ENCODE measurements at regions not wholly inside any gene's neighbourhood (a gene's known extent, or its start where the extent isn't known, plus 50 kb on each side); places are given as distances from the start of the nearest gene placed in this dataset.
"Not testable (repeated sequence)": the region's sequence is repeated elsewhere in the genome, so short reads cannot be mapped to it uniquely, and the experiment has no call there.

- DNase-seq = no peak
Measured at GRCh38 chr11:42337786-42338455, 878.5 kb upstream of the LRRC4C start.

- DNase-seq = no peak
Measured at GRCh38 chr11:42344204-42344792, 884.8 kb upstream of the LRRC4C start.

DNA sequence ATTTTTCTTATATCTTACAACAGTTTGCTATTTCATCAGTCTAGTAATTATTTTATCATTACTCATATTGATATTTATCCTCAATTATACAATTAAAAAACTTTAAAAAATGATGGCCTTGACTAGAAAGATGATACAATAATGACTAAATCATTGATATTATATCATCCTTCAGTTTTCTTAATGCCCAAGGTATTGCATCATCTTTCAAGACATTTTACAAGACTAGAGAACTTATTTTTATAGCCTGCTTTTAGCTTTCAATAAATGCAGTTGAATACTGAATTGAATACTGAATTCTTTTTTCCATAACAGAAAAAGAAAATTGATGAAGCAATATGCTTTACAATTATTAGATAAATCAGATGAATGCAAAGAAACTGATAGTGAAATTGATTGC lies 886.5 kb upstream of the LRRC4C start:
- no peak for DNase-seq

DNA sequence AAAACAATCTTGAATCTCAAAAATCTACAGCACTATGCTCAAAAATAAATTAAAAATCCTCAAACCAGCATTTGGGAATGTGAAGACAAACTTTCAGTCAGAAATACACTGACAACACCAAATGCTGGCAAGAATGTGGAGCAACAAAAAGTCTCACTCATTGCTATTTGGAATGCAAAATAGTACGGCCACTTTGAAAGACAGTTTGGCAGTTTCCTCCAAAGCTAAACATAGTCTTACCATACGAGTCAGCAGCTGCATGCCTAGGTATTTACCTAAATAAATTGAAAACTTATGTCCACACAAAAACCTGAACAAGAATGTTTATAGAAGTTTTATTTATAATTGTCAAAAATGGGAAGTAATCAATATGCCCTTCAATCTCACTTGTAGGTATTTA lies 904.2 kb upstream of the LRRC4C start:
- DNase-seq = no peak

- no peak for DNase-seq
Measured at GRCh38 chr11:42390116-42390515, 921.7 kb upstream of the API5 start.

- DNase-seq = no peak
Measured at GRCh38 chr11:42397483-42397882, 914.3 kb upstream of the API5 start.

DNA sequence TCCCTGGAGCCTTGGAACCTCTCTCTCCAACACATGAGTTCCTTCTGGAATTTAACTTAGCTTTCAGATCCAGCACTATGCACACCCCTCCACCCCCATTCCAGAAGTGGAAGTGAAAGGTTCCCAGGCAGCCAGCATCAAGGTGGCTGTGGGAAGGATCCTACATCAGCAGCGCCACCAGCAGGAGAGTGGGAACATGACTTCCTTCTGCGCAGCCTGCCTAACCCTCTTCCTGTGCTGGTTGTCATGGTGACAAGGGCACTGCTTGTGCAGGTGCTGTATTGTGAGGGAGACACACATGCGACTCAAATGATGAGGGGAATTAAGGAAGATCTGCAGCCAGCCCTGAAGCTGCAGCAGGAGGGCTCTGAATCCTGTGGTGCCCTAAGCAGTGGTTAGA lies 904.5 kb upstream of the API5 start:
- DNase-seq = no peak

DNA sequence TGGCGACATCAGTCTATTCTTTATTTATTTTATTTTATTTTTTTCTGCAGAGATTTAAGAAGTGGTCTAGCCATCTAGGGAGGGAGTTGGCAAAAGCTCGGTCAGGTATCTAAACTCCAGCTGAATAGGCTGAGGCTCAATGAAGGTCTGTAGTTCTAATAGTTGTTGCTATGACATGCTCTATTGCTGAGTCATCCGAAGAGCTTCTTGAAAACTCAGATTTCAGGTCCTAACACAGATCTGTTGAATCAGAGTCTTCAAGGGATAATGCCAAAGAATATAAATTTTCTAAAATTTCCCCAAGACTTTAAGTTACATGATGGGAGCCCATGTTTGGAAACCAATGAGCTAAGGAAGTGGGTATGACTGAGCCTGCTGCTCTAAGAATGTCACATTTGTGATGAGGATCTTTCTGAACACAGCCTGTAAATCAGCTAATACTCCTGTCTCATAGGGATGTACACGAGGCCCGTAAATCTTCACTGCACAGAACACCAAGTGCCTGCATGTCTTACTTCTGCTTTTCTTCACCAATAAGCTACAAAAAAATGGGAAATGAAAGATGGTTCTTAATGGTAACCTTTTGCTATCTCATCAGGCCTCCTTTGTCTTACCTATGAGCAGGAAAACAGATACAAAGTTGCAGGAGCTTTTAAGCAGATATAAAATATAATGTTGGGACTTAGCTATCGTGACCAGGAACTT lies 901.4 kb upstream of the API5 start:
- no peak for DNase-seq

GRCh38 chr11:42412590-42412989 lies 899.2 kb upstream of the API5 start:
- no peak for DNase-seq

DNA sequence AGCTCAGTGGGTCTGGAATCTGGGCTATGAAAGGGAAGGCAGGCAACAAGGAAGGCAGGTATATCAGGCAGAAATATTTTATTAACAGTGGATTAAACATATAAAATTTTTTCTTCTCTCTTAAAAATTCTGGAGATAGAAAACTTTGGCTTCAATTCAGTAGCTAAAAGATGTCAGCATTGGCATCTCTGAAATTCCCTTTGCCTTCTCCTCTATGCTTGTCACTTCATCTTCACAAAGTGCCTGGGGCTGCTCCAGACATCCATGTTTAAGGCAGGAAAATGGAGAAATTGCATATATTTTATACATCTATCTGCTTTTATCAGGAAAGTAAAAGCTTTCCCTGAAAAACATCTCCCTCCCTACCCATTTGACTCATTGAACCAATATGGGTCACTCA lies 894.1 kb upstream of the API5 start:
- DNase-seq = no peak

- no peak for DNase-seq
Measured at GRCh38 chr11:42422090-42422489, 889.7 kb upstream of the API5 start.

GRCh38 chr11:42434911-42435310 lies 876.9 kb upstream of the API5 start:
- not testable (repeated sequence) for DNase-seq

DNA sequence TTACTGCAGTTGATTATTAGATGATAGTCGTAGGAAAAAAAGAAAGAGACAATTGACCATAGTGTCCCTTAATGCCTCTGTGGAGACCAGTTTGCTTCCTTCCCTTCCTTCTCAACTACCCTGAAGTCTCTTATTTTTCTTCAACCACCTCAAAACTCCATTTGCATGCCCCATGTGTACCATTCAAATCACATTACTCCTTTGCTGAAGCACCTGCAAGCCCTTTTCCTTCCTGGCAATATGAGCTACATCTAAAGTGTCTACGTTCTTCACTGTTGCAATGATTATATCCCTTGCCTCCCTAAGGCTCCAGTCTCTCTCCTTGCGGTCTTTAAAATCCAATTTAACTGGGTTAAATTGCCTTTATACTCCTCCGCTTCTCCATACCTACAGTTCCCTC lies 867.4 kb upstream of the API5 start:
- DNase-seq = no peak

DNA sequence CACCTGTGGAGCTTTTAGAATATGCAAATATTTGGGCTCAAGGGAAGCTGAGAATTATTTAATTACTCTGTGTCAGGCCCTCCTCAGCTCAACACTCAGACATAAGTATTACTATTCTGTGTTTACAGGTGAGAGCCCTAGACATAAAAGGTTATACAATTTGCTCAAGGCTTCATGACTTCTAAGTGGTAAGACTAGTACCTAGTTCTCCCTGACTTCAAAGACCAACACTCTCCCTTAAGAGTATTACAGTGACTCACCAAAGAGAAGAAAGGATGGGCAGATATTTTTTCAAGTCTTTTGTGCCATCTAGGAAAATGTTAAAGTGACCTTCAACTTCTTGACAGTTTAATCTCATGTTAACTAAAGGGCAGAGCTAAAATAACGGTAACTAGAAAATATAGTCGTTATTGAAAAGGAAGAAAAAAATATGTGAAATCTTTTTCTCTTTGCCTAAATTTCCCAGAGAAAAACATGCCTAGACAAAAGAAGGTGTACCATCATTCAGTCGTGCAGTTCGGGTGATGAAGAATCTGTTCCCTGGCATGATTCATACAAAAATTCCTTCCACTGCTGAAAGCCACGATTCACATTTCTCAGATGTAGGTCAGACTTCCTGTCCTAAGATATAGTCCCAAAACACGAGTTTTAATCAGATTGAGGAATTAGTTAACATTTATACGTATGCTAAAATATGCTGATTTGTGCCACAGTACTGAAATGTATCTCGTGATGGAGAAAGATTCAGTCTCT lies 849.1 kb upstream of the API5 start:
- no peak for DNase-seq

DNA sequence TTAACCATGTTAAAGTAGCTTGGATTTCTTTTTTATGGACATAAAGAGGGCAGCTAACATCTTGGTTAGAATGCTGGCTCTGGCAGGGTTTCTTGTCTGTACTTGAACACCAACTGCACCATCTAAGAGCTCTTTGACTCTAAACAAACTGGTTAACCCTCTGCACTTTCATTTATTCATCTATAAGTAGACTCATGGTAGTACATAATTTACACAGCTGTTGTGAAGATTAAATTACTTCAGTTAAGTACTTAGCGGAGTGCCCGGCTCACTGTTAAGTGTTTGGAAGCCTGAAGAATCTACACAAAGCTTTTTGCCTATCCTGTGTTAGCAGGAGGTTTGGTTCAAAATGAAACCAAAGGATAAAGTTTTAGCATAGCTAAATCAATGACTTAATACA lies 846.2 kb upstream of the API5 start:
- no peak for DNase-seq

DNA sequence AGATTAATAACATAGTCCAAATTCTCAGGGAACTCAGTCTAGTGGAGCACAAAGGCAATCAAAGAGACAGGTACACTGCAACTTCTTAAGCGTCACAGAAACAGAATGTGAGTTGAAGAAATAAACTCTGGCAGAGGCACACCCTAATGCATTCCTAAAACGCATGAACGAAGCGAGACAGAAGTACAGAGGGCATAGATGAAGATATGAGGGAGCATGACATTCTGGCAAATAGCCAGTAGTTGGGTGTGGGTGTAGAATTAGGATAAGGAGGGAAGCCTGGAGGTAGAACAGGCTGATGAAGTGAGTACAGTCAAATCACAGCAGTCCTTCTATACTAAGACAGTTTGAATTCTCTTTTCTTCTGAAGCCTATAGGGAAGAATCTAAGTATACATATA lies 838.7 kb upstream of the API5 start:
- no peak for DNase-seq

- no peak for DNase-seq
Measured at GRCh38 chr11:42482822-42483221, 829.0 kb upstream of the API5 start.

DNA sequence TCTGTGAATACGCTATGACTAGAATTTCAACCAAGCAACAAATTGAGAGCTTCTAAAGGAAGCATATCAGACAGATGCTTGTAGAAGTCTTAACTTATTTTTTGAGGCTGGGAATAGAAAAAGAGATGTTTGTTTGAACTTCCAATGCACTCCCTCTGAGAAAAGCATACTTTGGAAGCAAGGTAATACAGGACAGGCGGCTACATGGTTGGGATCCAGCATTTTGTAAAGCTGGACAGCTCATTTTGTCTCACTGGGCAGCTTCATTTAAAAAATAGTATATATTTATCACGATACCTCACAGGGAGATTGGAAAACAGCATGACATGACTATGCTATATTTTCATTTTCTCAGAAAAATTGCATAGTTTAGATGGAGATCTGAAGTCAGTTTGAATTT lies 821.3 kb upstream of the API5 start:
- no peak for DNase-seq

- no peak for DNase-seq
Measured at GRCh38 chr11:42494459-42494858, 817.3 kb upstream of the API5 start.

GRCh38 chr11:42498971-42499370 lies 812.8 kb upstream of the API5 start:
- DNase-seq = no peak

GRCh38 chr11:42502151-42502550 lies 809.6 kb upstream of the API5 start:
- no peak for DNase-seq

- no peak for DNase-seq
Measured at GRCh38 chr11:42521994-42522393, 789.8 kb upstream of the API5 start.

DNA sequence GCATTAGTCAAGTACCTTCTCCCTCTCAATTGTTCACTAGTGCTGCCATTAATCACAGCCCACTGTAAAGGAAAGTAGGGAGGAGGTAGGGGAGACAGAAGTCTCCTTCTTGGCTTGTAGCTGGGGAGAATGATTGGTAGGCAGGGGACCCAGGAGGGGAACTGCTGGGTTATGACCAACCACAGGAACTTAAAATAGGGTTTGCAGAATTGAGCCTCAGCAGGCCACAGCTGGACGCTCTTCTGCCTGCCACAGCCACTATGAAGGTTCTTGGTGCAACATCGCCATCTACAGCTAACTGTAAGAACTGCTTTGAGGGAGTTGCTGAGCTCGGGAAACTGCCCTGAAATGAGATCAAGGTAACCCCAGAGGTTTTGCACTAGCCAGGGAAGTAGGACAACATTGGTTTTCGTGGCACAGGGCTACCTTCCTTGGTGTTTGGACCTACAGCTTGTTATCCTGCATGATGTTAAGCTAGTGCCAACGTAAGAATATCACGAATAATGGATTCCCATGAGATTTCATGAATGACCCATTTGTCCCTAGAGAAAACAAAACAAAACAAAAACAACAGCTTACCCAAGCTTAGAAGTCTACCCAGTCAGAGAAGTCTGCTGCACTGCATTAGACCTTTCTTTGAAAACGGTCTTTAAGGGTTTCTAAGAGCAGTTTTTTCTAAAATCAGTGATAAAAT lies 787.1 kb upstream of the API5 start:
- peak; percentile 23 for DNase-seq

All from GDM1 (cell line).